BE2C (cell line): ENCODE measurements at regions not wholly inside any gene's neighbourhood (a gene's known extent, or its start where the extent isn't known, plus 50 kb on each side); places are given as distances from the start of the nearest gene placed in this dataset.

ENCODE experiments used
- DNase-seq: peaks from one replicate; pipeline ENCODE4 v3.0.0-alpha.2; 2020
- H3K27me3 ChIP-seq: fragments of 250-450 bp; sonication (Bioruptor Pico); 2 replicates; pipeline ENCODE4 v1.5.1; 2020; ENCODE audit warnings: mild to moderate bottlenecking
- H3K36me3 ChIP-seq: fragments of 250-450 bp; sonication (Bioruptor Pico); 2 replicates; pipeline ENCODE4 v1.5.1; 2020; ENCODE audit warnings: mild to moderate bottlenecking
- H3K4me1 ChIP-seq: fragments of 250-450 bp; sonication (Bioruptor Pico); 2 replicates; pipeline ENCODE4 v1.5.1; 2020
- H3K4me3 ChIP-seq: 2 replicates; pipeline ENCODE4 v1.5.1; 2011; ENCODE audit warnings: low read depth, low read length
- H3K9me3 ChIP-seq: fragments of 250-450 bp; sonication (Bioruptor Pico); 2 replicates; pipeline ENCODE4 v1.5.1; 2020
- TF ChIP-seq, protein P1 (sequence below): IDR thresholded peaks from 2 replicates; pipeline ENCODE4 v1.5.1; 2012; ENCODE audit warnings: mild to moderate bottlenecking, low read depth, low read length

DNA sequence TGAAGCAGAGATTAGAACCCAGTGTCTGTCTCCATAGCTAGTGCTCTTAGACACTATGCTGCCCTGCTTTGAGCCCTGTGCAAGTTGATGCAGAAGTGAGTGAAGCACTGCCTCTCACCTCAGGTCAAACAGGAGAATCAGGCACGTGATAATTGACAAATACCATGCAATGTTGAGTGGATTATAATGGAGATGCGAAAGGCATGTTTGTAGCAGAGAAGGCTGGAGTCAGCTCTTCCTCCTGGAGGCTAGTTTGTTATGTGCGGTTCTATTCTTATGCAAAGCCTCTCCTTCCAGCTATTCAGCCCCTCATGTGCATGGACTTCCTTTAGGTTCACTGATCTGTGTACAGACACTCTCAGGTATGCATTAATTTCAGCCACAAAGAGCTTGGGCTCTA lies 108.5 kb downstream of the MANEA start:
- TF ChIP-seq, protein P1, sequence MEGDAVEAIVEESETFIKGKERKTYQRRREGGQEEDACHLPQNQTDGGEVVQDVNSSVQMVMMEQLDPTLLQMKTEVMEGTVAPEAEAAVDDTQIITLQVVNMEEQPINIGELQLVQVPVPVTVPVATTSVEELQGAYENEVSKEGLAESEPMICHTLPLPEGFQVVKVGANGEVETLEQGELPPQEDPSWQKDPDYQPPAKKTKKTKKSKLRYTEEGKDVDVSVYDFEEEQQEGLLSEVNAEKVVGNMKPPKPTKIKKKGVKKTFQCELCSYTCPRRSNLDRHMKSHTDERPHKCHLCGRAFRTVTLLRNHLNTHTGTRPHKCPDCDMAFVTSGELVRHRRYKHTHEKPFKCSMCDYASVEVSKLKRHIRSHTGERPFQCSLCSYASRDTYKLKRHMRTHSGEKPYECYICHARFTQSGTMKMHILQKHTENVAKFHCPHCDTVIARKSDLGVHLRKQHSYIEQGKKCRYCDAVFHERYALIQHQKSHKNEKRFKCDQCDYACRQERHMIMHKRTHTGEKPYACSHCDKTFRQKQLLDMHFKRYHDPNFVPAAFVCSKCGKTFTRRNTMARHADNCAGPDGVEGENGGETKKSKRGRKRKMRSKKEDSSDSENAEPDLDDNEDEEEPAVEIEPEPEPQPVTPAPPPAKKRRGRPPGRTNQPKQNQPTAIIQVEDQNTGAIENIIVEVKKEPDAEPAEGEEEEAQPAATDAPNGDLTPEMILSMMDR: no peak
- no peak for DNase-seq
- no peak overlapping the region for H3K4me3 ChIP-seq
- H3K27me3 ChIP-seq: no peaks in the 10 kb centered on the region; the same call in 1 of the 2 replicates
- H3K9me3 ChIP-seq: no peaks in the 10 kb centered on the region
- H3K4me1 ChIP-seq: no peaks in the 10 kb centered on the region
- no peaks in the 10 kb centered on the region for H3K36me3 ChIP-seq

DNA sequence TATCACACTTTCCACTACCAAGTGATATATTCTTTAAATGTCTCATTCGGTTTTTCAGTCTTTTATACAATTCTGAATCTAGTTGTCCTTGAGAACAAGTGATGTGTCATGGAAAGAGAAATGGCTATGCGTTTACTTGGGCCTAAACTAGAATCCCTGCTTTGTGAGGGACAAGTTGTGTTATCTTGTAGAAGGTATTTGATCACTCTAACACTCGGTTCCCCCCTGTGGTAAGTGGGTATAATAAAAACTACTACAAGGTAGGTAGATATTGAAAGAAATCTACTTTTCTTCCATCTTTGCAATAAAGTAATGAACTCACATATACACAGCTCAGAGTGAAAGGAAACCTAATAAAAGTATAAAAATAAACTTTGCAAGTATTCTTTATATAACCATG lies 108.9 kb downstream of the MANEA start:
- Histone ChIP-seq H3K9me3 (no peaks in the 10 kb centered on the region), H3K27me3 (no peaks in the 10 kb centered on the region; the same call in 1 of the 2 replicates), H3K36me3 (no peaks in the 10 kb centered on the region), H3K4me1 (no peaks in the 10 kb centered on the region), H3K4me3 (no peak overlapping the region)
- TF ChIP-seq, protein P1: no peak
- DNase-seq: no peak

DNA sequence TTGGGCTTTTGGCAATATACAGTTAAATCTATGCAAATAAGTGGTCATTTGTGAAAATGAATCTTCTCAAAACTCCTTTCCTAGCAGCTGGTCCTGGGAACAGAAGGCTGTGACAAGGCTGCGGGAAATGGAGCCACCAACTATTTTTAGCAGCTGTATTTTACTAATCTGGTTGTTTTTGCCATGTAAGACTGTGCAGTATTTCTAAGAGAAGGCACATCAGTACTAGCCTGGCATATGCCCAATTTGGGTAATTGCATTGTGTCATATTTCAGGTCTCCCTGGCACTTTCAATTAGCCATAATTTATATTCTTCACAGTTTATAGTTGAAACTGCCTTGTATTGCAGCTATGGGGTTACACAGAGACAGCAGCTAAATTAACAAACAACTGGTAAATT lies 109.6 kb downstream of the MANEA start:
- H3K9me3 ChIP-seq: no peaks in the 10 kb centered on the region
- no peak for DNase-seq
- no peaks in the 10 kb centered on the region for H3K36me3 ChIP-seq
- H3K27me3 ChIP-seq: no peaks in the 10 kb centered on the region; the same call in 1 of the 2 replicates
- H3K4me1 ChIP-seq: no peaks in the 10 kb centered on the region
- TF ChIP-seq, protein P1: no peak
- no peak overlapping the region for H3K4me3 ChIP-seq

DNA sequence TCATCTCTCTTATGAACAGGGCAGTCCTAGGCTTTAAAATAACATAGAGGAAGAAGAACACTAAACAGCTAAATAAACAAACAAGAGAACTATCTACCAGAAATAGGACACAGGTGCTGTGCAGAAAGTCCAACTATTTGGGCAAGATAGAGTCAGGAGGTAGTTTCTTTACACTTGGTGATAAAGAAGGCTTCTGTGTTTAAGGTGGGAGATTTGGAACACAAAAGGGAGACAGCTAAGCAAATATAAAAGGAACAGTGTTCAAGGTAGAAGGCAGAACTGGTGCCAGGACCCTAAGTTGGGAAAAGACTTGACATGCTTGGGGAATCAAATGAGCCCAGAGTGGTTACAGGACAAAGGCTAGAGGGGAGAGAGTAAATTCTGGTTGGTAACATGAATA lies 110.5 kb downstream of the MANEA start:
- Histone ChIP-seq H3K27me3 (no peaks in the 10 kb centered on the region; the same call in 1 of the 2 replicates), H3K9me3 (no peaks in the 10 kb centered on the region), H3K36me3 (no peaks in the 10 kb centered on the region), H3K4me1 (no peaks in the 10 kb centered on the region), H3K4me3 (no peak overlapping the region)
- no peak for DNase-seq
- TF ChIP-seq, protein P1: no peak

DNA sequence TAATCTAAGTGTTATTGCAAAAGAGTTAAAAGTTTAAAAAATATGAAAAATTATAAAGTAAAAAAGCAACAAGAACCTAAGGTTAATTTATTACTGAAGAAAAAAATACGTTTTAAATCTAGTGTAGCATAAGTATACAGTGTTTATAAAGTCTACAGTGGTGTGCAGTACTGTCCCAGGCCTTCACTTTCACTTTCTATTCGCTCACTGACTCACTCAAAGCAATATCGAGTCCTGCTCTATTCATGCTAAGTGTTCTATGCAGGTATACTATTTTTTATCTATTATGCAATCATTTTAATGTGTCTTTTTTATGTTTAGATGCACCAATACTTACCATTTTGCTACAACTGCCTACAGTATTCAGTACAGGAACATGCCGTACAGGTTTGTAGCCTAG lies 113.0 kb downstream of the MANEA start:
- no peak for DNase-seq
- H3K4me3 ChIP-seq: peak overlapping the region; percentile 30
- no peaks in the 10 kb centered on the region for H3K36me3 ChIP-seq

DNA sequence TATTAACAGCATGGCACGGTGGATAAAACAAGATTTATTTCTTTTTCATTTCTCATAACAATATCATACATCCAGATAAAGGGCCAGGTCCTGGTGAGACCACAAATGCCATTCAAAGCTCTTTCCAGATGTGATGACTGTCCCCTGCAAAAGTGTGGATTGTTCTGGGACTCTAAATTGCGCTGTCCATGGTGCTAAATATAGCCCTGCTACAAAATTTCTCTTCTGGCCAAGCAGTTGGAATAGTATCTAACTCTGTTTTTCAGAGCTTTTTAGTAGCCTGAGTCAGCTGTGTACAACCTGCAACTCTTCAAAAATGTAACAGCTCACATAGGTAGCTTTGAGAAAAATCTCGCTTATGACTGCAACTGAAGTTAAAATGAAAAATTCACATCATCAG lies 115.8 kb downstream of the MANEA start:
- no peak for DNase-seq
- no peaks in the 10 kb centered on the region; the same call in 1 of the 2 replicates for H3K27me3 ChIP-seq
- no peaks in the 10 kb centered on the region for H3K4me1 ChIP-seq
- no peak overlapping the region for H3K4me3 ChIP-seq
- no peaks in the 10 kb centered on the region for H3K36me3 ChIP-seq
- TF ChIP-seq, protein P1: no peak
- no peaks in the 10 kb centered on the region for H3K9me3 ChIP-seq

More for the DNA sequence above, 113.0 kb downstream of the MANEA start:
- H3K4me1 ChIP-seq: no peaks in the 10 kb centered on the region
- H3K9me3 ChIP-seq: no peaks in the 10 kb centered on the region
- TF ChIP-seq, protein P1: no peak
- no peaks in the 10 kb centered on the region; the same call in 1 of the 2 replicates for H3K27me3 ChIP-seq
